H9 (cell line): ENCODE measurements at regions not wholly inside any gene's neighbourhood (a gene's known extent, or its start where the extent isn't known, plus 50 kb on each side); places are given as distances from the start of the nearest gene placed in this dataset.

ENCODE experiments used
- DNase-seq: peaks from one replicate; pipeline ENCODE4 v3.0.0-alpha.2; 2017
- H2AFZ ChIP-seq: one replicate; pipeline ENCODE4 v1.6.1; 2013; ENCODE audit warnings: mild to moderate bottlenecking, low read length, control low read depth, moderate library complexity
- H2AK5ac ChIP-seq: 2 replicates; pipeline ENCODE4 v1.6.1; 2013; ENCODE audit warnings: low read length, control low read depth, mixed read lengths; ENCODE audit not compliant: insufficient read length
- H2BK120ac ChIP-seq: one replicate; pipeline ENCODE4 v1.6.1; 2013; ENCODE audit warnings: low read depth, mild to moderate bottlenecking, low read length, control low read depth, inconsistent platforms; ENCODE audit not compliant: poor library complexity, severe bottlenecking
- H2BK12ac ChIP-seq: 2 replicates; pipeline ENCODE4 v1.6.1; 2013; ENCODE audit warnings: low read length, control low read depth, mixed read lengths, low read depth; ENCODE audit not compliant: insufficient read length
- H2BK15ac ChIP-seq: 2 replicates; pipeline ENCODE4 v1.6.1; 2013; ENCODE audit warnings: low read depth, low read length, control low read depth
- H2BK20ac ChIP-seq: one replicate; pipeline ENCODE4 v1.6.1; 2013; ENCODE audit warnings: low read depth, mild to moderate bottlenecking, low read length, control low read depth, inconsistent platforms; ENCODE audit not compliant: poor library complexity, severe bottlenecking
- H2BK5ac ChIP-seq: 2 replicates; pipeline ENCODE4 v1.6.1; 2013; ENCODE audit warnings: low read length, control low read depth, mixed read lengths; ENCODE audit not compliant: insufficient read length
- H3K14ac ChIP-seq: 2 replicates; pipeline ENCODE4 v1.6.1; 2013; ENCODE audit warnings: low read length, control low read depth; ENCODE audit not compliant: insufficient read depth
- H3K18ac ChIP-seq: 2 replicates; pipeline ENCODE4 v1.6.1; 2013; ENCODE audit warnings: low read depth, mild to moderate bottlenecking, mixed read lengths, low read length, control low read depth; ENCODE audit not compliant: insufficient read length
- H3K23ac ChIP-seq: 2 replicates; pipeline ENCODE4 v1.6.1; 2013; ENCODE audit warnings: low read length, control low read depth, mixed read lengths, low read depth; ENCODE audit not compliant: insufficient read length
- H3K23me2 ChIP-seq: 2 replicates; pipeline ENCODE4 v1.6.1; 2013; ENCODE audit warnings: low read depth, mild to moderate bottlenecking, mixed read lengths, low read length, control low read depth; ENCODE audit not compliant: insufficient read length, poor library complexity, severe bottlenecking
- H3K27ac ChIP-seq: 2 replicates; pipeline ENCODE4 v1.5.1; 2013; ENCODE audit warnings: low read length, control low read depth, mixed read lengths, low read depth; ENCODE audit not compliant: insufficient read length
- H3K27me3 ChIP-seq: 2 replicates; pipeline ENCODE4 v1.6.1; 2013; ENCODE audit warnings: low read length, control low read depth, inconsistent platforms; ENCODE audit not compliant: insufficient read depth
- H3K4ac ChIP-seq: 2 replicates; pipeline ENCODE4 v1.6.1; 2013; ENCODE audit warnings: low read depth, mild to moderate bottlenecking, control low read depth, inconsistent platforms, low read length, moderate library complexity
- H3K4me1 ChIP-seq: 2 replicates; pipeline ENCODE4 v1.6.1; 2013; ENCODE audit warnings: low read length, control low read depth, inconsistent platforms; ENCODE audit not compliant: insufficient read depth
- H3K4me2 ChIP-seq: 2 replicates; pipeline ENCODE4 v1.6.1; 2013; ENCODE audit warnings: low read length, control low read depth, mixed read lengths; ENCODE audit not compliant: insufficient read length, insufficient read depth
- H3K56ac ChIP-seq: 2 replicates; pipeline ENCODE4 v1.6.1; 2013; ENCODE audit warnings: low read depth, mild to moderate bottlenecking, mixed read lengths, low read length, control low read depth; ENCODE audit not compliant: insufficient read length
- H3K79me1 ChIP-seq: 2 replicates; pipeline ENCODE4 v1.6.1; 2013; ENCODE audit warnings: low read depth, mild to moderate bottlenecking, moderate library complexity, low read length, control low read depth, inconsistent platforms; ENCODE audit not compliant: insufficient read depth, poor library complexity, severe bottlenecking
- H3K79me2 ChIP-seq: 2 replicates; pipeline ENCODE4 v1.6.1; 2013; ENCODE audit warnings: low read length, control low read depth, inconsistent platforms; ENCODE audit not compliant: insufficient read depth
- H3K9ac ChIP-seq: 2 replicates; pipeline ENCODE4 v1.6.1; 2013; ENCODE audit warnings: low read length, control low read depth, mixed read lengths; ENCODE audit not compliant: insufficient read length; ENCODE audit errors: extremely low read depth
- H3K9me3 ChIP-seq: one replicate; pipeline ENCODE4 v1.6.1; 2013; ENCODE audit warnings: low read depth, low read length, inconsistent platforms; ENCODE audit not compliant: control insufficient read depth
- H3T11ph ChIP-seq: one replicate; pipeline ENCODE4 v1.6.1; 2013; ENCODE audit warnings: mild to moderate bottlenecking, low read length, control low read depth, inconsistent platforms
- H4K20me1 ChIP-seq: one replicate; pipeline ENCODE4 v1.6.1; 2013; ENCODE audit not compliant: control insufficient read depth, insufficient read length, insufficient read depth
- H4K5ac ChIP-seq: 2 replicates; pipeline ENCODE4 v1.6.1; 2013; ENCODE audit warnings: low read depth, mild to moderate bottlenecking, mixed read lengths, low read length, control low read depth; ENCODE audit not compliant: insufficient read length
- H4K8ac ChIP-seq: replicated peaks from 2 replicates; pipeline ENCODE4 v1.6.1; 2013; ENCODE audit warnings: low read length, control low read depth, mixed read lengths, low read depth; ENCODE audit not compliant: insufficient read length
- H4K91ac ChIP-seq: 2 replicates; pipeline ENCODE4 v1.6.1; 2013; ENCODE audit warnings: low read depth, mild to moderate bottlenecking, moderate library complexity, mixed read lengths, low read length, control low read depth; ENCODE audit not compliant: insufficient read length
- H3K27ac Mint-ChIP-seq, 3 experiments: 2 replicates in 2 of 3; 3 replicates in 1 of 3; pipeline ENCODE4 v1.8.0; 2020 to 2021; ENCODE audit warnings: mixed read lengths in 3 of 3, mild to moderate bottlenecking in 1 of 3, moderate library complexity in 1 of 3
- H3K27me3 Mint-ChIP-seq: 2 replicates; pipeline ENCODE4 v1.8.0; 2021; ENCODE audit warnings: low read depth, mild to moderate bottlenecking, moderate library complexity, mixed read lengths
- H3K36me3 Mint-ChIP-seq, 3 experiments: 2 replicates in 2 of 3; 3 replicates in 1 of 3; pipeline ENCODE4 v1.8.0; 2020 to 2021; ENCODE audit warnings: low read depth in 3 of 3, mixed read lengths in 3 of 3; ENCODE audit not compliant: insufficient read depth in 1 of 3
- H3K4me1 Mint-ChIP-seq, 2 experiments: 2 replicates each; pipeline ENCODE4 v1.8.0; 2020; ENCODE audit warnings: mixed read lengths in 2 of 2
- H3K4me3 Mint-ChIP-seq, 2 experiments: 2 replicates in 1 of 2; 3 replicates in 1 of 2; pipeline ENCODE4 v1.8.0; 2020 to 2021; ENCODE audit warnings: mild to moderate bottlenecking in 2 of 2, mixed read lengths in 2 of 2, moderate library complexity in 1 of 2
- H3K9me3 Mint-ChIP-seq, 2 experiments: 2 replicates in 1 of 2; 3 replicates in 1 of 2; pipeline ENCODE4 v1.8.0; 2020; ENCODE audit warnings: mild to moderate bottlenecking in 2 of 2, mixed read lengths in 2 of 2, moderate library complexity in 1 of 2
- WGBS: extraction: QIAGEN DNeasy Blood & Tissue Kit; methylation state at CpG from one replicate; pipeline ENCODE4 v1.1.7; 2013; ENCODE audit warnings: missing lambda C conversion rate, low lambda C conversion rate, mixed read lengths; ENCODE audit not compliant: insufficient read length; ENCODE audit errors: extremely low coverage; 5-methylcytosine and 5-hydroxymethylcytosine counted together
- TF ChIP-seq, protein P1 (sequence below): fragments of 200-600 bp; sonication (generic); conservative IDR thresholded peaks from 3 replicates; pipeline ENCODE4 v1.8.0; 2021; ENCODE audit warnings: antibody characterized with exemption, mild to moderate bottlenecking

DNA sequence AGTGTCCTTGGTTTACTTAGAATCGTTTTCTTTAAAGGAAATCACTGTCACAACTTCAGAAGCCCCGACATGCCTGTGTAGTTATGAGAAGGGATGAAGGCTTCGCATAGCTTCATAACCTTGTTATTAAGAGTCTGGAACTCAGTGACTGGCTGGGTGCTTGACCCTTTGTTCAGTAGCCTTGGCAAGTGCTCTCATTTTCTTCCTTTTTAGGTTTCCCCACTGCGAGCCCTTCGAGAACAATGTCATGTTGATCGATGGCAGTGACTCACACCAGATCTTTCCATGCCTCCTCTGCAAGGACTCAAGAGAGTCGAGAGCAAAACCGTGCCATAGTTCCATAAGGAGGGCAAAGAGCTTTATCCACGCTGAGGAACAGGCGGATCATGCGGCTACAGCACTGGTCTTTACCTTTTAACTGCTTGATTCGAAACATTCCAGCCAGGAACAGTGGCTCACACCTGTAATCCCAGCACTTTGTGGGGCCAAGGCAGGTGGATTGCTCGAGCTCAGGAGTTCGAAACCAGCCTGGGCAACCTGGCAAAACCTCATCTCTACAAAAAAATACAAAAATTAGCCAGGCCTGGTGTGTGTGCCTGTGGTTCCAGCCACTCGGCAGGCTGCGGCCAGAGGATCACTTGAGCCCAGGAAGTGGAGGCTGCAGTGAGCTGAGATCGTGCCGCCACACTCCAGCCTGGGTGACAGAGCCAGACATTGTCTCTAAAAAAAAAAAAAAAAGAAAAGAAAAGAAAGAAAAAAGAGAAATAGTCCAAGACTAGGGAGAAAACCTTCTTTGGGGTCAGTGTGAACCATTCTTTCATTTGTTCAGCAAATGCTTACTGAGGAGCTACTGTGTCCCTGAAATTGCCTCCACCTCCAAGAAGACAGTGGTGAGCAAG, 95.4 kb upstream of the ERRFI1 start:
- H3K18ac ChIP-seq: no peak overlapping the region
- no peak overlapping the region for H2BK20ac ChIP-seq
- H3T11ph ChIP-seq: no peak overlapping the region
- H3K4me1 Mint-ChIP-seq: peaks cover 19 to 22% of the 10 kb centered on the region in 2 experiments
- no peaks in the 10 kb centered on the region for H3K27me3 ChIP-seq
- no peak overlapping the region for H3K23ac ChIP-seq
- H3K9me3 ChIP-seq: peaks cover 10% of the 10 kb centered on the region
- no peak overlapping the region for H2BK15ac ChIP-seq
- H3K79me1 ChIP-seq: no peaks in the 10 kb centered on the region
- H2BK5ac ChIP-seq: no peak overlapping the region
- H3K9me3 Mint-ChIP-seq: peaks cover 22 to 28% of the 10 kb centered on the region in 2 experiments
- no peak overlapping the region for H2BK120ac ChIP-seq
- H3K4ac ChIP-seq: no peak overlapping the region
- TF ChIP-seq, protein P1, sequence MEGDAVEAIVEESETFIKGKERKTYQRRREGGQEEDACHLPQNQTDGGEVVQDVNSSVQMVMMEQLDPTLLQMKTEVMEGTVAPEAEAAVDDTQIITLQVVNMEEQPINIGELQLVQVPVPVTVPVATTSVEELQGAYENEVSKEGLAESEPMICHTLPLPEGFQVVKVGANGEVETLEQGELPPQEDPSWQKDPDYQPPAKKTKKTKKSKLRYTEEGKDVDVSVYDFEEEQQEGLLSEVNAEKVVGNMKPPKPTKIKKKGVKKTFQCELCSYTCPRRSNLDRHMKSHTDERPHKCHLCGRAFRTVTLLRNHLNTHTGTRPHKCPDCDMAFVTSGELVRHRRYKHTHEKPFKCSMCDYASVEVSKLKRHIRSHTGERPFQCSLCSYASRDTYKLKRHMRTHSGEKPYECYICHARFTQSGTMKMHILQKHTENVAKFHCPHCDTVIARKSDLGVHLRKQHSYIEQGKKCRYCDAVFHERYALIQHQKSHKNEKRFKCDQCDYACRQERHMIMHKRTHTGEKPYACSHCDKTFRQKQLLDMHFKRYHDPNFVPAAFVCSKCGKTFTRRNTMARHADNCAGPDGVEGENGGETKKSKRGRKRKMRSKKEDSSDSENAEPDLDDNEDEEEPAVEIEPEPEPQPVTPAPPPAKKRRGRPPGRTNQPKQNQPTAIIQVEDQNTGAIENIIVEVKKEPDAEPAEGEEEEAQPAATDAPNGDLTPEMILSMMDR: no peak
- peak; percentile 46 for DNase-seq
- no peak overlapping the region for H4K8ac ChIP-seq
- H3K4me1 ChIP-seq: no peaks in the 10 kb centered on the region; the same call in 1 of the 2 replicates
- H2AFZ ChIP-seq: peak overlapping the region; percentile 69
- no peak overlapping the region for H2AK5ac ChIP-seq
- no peak overlapping the region for H4K91ac ChIP-seq
- H3K4me2 ChIP-seq: no peak overlapping the region
- WGBS: no CpG with 5 or more reads among the region's 18 CpGs
- H3K27me3 Mint-ChIP-seq: no peaks in the 10 kb centered on the region; the same call in 1 of the 2 replicates
- H3K27ac Mint-ChIP-seq: peak overlapping the region in 2 of 3 experiments; percentile 69 to 82; a peak in 2 of 7 replicates
- no peak overlapping the region for H3K27ac ChIP-seq
- no peak overlapping the region; the same call in 1 of the 2 replicates for H3K14ac ChIP-seq
- H3K23me2 ChIP-seq: no peaks in the 10 kb centered on the region
- H4K5ac ChIP-seq: no peak overlapping the region
- no peak overlapping the region for H3K4me3 Mint-ChIP-seq
- peaks cover 11 to 27% (median 12%) of the 10 kb centered on the region in 3 experiments for H3K36me3 Mint-ChIP-seq
- H3K79me2 ChIP-seq: no peaks in the 10 kb centered on the region
- no peak overlapping the region for H2BK12ac ChIP-seq
- H4K20me1 ChIP-seq: no peaks in the 10 kb centered on the region
- H3K56ac ChIP-seq: no peak overlapping the region
- no peak overlapping the region for H3K9ac ChIP-seq
